IMR-90 (cell line): ENCODE measurements at regions not wholly inside any gene's neighbourhood (a gene's known extent, or its start where the extent isn't known, plus 50 kb on each side); places are given as distances from the start of the nearest gene placed in this dataset.

ENCODE experiments used
- CHD1 ChIP-seq: IDR thresholded peaks from 2 replicates; pipeline ENCODE4 v1.6.1; 2012; ENCODE audit warnings: low read depth, low read length, improper control_type of control experiment
- ELK1 ChIP-seq: fragments of 150-350 bp; IDR thresholded peaks from 2 replicates; pipeline ENCODE4 v1.6.1; 2016; ENCODE audit warnings: low read depth, mild to moderate bottlenecking, low read length, moderate library complexity, borderline replicate concordance
- FOS ChIP-seq: fragments of 150-350 bp; IDR thresholded peaks from 2 replicates; pipeline ENCODE4 v1.6.1; 2016; ENCODE audit warnings: low read depth, low read length
- MXI1 ChIP-seq: IDR thresholded peaks from 2 replicates; pipeline ENCODE4 v1.6.1; 2012; ENCODE audit warnings: low read depth, mild to moderate bottlenecking, low read length, moderate library complexity, borderline replicate concordance
- POLR2A ChIP-seq: IDR thresholded peaks from 2 replicates; pipeline ENCODE4 v1.6.1; 2012; ENCODE audit warnings: mild to moderate bottlenecking, low read depth, low read length
- RAD21 ChIP-seq: IDR thresholded peaks from 2 replicates; pipeline ENCODE4 v1.6.1; 2012; ENCODE audit warnings: low read length, improper control_type of control experiment
- RCOR1 ChIP-seq: IDR thresholded peaks from 2 replicates; pipeline ENCODE4 v1.6.1; 2012; ENCODE audit warnings: mild to moderate bottlenecking, low read length, improper control_type of control experiment; ENCODE audit not compliant: insufficient replicate concordance
- SMC3 ChIP-seq: fragments of 150-350 bp; IDR thresholded peaks from 2 replicates; pipeline ENCODE4 v1.6.1; 2016; ENCODE audit warnings: low read depth, mild to moderate bottlenecking, antibody characterized with exemption, low read length, moderate library complexity
- USF2 ChIP-seq: fragments of 150-350 bp; IDR thresholded peaks from 2 replicates; pipeline ENCODE4 v1.6.1; 2017; ENCODE audit warnings: mild to moderate bottlenecking, antibody characterized with exemption, low read length, low read depth
- TF ChIP-seq, protein P1 (sequence below): conservative IDR thresholded peaks from 2 replicates; pipeline ENCODE4 v1.5.1; 2012; ENCODE audit warnings: mild to moderate bottlenecking, low read depth, low read length, improper control_type of control experiment

DNA sequence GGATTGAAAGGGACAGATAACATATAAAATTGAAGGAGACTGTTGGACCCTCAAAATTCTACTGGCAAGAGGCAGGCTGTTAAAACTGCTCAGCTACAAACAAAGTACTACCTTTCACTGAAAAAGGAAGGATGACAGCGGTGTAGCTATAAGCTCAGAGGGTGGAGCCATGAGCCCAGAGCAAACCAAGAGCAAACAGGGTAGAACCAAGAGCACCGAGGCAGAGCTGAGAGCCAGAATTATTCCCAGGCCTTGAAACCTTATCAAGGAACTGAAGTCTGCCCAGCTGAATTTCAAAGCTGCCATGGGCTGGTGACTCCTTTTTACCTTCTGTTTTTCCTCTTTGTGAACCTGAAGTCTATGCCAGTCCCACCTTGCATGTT is 74.7 kb upstream of the SLC4A11 start:
- TF ChIP-seq, protein P1, sequence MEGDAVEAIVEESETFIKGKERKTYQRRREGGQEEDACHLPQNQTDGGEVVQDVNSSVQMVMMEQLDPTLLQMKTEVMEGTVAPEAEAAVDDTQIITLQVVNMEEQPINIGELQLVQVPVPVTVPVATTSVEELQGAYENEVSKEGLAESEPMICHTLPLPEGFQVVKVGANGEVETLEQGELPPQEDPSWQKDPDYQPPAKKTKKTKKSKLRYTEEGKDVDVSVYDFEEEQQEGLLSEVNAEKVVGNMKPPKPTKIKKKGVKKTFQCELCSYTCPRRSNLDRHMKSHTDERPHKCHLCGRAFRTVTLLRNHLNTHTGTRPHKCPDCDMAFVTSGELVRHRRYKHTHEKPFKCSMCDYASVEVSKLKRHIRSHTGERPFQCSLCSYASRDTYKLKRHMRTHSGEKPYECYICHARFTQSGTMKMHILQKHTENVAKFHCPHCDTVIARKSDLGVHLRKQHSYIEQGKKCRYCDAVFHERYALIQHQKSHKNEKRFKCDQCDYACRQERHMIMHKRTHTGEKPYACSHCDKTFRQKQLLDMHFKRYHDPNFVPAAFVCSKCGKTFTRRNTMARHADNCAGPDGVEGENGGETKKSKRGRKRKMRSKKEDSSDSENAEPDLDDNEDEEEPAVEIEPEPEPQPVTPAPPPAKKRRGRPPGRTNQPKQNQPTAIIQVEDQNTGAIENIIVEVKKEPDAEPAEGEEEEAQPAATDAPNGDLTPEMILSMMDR: no peak
- TF ChIP-seq POLR2A (no peak), RAD21 (no peak), ELK1 (no peak), MXI1 (no peak), FOS (no peak), USF2 (no peak), RCOR1 (no peak), SMC3 (no peak), CHD1 (no peak)
